ENCODE measurements at regions not wholly inside any gene's neighbourhood (a gene's known extent, or its start where the extent isn't known, plus 50 kb on each side); places are given as distances from the start of the nearest gene placed in this dataset.

DNA sequence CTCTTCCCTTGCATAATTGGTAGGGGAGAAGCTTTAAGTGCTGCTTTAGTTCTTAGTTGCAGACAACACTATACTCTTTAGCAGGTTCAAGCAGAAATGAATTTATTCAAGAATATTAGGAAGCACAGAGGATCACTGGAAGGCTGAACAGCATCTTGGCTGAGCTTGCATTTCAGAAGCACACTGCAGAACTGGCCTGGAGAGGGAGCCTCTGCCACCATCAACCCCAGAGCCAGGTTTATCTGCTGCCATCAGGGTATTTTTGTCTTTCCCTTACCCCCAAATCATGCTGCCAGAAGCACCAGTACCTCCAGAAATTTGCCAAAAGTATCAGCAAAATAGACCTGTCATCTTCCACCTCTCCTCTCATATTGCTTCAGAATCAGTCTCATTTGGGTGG lies 440.7 kb downstream of the DMAC1 start:
- no peak for DNase-seq (ENCODE audit: low read depth in 2 of 3, low spot score in 2 of 3)

DNA sequence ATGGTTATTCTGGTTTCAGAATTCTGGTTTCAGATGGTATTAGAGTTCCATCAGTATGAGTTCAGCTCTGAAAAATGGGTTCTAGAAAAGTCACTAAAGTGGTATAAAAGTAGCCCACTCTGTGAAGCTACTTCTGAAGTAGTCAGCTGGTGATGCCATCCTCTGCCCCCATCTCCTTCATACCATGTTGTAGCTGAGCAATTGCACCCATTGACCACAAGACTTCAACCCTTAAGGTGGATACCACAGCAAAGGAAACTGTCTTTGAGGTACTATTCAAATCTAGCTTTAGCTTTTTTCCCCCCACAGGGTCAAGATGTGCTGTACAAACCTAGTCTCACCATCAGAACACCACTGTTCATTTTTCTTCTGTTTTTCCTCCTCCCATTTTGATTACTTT lies 444.9 kb downstream of the DMAC1 start:
- DNase-seq (ENCODE audit: low read depth in 2 of 3, low spot score in 2 of 3): no peak

DNA sequence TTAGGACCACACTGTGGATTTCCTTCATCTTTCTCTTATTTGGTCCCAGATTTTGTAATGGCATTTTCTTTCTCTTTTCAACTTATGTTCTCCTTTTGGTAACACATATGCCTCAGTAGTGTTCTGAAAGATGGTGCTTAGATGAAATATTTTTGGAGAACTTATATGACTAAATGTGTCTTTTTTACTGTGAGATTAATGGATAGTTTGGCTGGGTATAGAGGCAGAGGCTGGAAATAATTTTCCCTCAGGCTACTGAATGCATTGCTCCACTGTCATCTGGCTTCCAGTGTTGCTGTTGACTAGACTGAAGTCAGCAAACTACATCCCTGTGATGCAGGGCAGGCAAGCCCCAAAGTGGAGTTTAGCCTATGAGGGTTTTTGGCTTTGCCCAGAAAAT lies 450.9 kb downstream of the DMAC1 start:
- no peak for DNase-seq (ENCODE audit: low read depth in 2 of 3, low spot score in 2 of 3)

DNA sequence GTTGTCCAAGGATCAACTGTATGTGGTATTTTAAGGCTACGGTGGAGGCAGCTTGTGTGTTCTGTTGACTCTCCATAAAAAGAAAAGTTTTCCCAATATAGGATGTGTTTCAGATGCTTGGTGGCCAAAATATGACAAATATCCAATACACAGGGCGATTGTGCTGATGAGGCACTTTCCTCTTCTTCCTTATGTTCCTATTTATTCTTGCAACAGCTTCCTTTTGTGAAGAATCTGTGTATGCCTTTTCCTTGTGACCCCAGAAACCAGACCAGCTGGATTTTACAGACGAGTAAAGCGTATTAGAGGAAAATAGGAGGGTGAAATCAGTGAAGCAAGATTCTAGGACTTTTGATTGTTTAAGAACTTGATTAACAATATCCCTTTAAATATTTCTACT lies 452.0 kb downstream of the DMAC1 start:
- DNase-seq (ENCODE audit: low read depth in 2 of 3, low spot score in 2 of 3): no peak

DNA sequence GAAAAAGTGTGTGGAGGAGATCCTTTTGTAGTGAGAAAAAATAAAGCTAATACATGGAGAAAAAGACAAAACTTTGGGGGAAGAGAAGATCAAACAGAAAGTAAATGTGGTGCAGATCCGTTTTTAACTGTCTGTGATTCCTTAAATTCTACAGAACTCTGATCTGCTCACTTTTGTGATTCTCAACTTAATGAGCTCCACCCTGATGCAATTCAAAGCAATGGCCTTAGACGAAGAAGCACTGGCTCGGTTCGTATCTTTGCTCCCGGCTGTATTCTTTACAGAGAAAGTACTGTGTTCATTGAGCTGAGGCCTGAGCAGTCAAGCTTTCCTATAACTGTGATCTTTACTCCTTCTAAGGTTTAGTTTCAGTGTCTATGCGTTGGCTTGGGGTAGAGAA lies 453.4 kb downstream of the DMAC1 start:
- no peak for DNase-seq (ENCODE audit: low read depth in 2 of 3, low spot score in 2 of 3)

DNA sequence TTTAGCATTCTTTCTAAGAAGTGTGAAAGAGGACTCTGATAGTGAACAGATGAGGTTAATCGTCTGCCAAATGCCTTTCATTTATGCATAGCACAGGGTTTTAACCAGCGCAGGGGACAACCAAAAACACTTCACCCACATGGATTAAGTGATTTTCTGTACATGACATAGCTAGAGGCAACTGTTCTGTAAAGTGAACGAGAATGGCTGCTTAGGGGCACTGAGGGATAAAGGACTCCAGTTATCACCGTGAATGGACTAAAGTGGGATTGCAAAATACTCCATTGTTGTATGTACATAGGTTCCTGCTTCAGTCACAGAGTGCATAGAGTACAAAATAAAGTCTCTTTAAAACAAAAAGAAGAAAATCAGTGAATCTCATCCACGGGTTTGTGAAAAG lies 456.8 kb downstream of the DMAC1 start:
- no peak for DNase-seq (ENCODE audit: low read depth in 2 of 3, low spot score in 2 of 3)

DNA sequence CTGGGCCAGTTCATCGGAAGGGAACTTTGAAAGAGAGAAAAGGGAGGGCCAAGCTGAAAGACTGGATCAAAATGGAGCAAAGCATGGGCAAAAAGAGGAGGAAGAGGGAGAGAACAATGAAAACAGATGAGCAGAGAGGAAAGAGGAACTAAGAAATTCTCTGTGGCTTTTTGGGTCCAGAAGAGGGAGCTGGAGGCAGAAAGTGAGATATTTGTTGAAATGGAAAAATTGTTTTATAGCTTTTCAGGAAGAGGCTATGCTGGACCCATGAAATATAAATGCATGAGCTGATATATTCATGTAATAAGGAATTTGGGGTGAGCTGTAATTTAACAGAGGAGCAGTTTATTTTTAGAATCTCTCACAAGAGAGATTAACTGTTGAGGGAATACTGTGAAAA lies 457.3 kb downstream of the DMAC1 start:
- no peak for DNase-seq (ENCODE audit: low read depth in 2 of 3, low spot score in 2 of 3)

DNA sequence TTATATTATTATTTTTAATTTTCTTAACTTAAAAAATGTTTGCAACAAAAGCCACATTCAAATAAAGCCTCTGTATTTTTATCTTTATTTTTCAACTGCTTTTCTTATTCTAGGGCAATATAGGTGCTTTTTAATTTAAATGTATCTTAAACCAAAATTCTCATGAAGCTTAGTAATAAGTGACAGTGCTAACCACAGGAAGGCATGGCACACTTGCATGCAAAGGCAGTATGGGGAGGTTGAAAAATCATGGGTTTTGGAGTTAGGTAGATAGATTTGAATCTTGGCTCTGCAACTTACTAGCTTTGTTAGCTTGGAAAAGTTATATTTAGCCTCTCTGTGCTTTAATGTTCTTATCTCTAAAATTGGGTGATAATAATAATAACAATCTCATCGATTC lies 458.0 kb downstream of the DMAC1 start:
- no peak for DNase-seq (ENCODE audit: low read depth in 2 of 3, low spot score in 2 of 3)

DNA sequence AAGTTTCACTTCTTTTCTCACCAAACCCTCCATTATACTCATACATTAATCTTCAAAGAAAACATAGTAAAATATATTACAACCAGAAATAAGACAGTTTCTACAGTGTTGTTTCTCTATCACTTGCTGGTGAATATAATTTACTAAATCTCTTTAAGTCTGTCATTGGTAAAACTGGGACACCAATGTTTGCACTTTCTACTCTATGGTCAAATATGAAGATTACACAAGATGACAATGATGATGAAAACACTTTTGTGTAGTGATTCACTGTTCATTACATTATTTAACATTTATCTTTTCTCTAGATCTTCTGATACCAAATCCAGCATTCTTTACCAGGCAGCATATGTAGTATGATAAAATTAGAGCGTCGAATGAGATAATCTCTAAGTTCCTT lies 459.1 kb downstream of the DMAC1 start:
- DNase-seq (ENCODE audit: low read depth in 2 of 3, low spot score in 2 of 3): no peak

DNA sequence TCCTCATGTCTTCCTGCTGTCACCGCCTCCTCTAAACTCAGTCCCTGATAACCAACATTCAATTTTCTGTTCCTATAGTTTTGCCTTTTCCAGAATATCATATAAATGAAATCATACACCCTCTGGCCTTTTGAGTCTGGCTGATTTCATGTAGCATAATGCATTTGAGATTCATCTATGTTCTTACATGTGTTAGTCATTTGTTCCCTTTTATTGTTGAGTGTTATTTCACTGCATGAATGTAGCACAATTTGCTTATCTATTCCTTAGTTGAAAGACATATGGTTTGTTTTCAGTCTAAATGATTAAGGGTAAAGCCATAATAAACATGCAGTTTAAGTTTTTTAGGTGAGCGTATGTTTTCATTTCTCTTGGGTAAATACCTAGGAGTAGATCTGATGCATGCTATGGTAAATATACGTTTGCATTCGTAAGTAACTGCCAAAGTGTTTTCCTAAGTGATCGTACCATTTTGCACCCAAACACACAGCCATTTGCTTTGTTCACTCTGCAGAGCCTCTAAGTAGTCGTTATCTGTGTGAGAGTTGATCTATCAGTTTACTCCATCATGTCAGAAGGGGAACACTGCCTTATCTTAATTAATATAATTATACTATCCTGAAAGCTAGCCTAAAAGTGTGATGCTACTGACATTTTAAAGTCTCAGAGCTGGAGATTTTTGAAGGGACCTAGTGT lies 460.8 kb downstream of the DMAC1 start:
- DNase-seq (ENCODE audit: low read depth in 2 of 3, low spot score in 2 of 3): no peak

DNA sequence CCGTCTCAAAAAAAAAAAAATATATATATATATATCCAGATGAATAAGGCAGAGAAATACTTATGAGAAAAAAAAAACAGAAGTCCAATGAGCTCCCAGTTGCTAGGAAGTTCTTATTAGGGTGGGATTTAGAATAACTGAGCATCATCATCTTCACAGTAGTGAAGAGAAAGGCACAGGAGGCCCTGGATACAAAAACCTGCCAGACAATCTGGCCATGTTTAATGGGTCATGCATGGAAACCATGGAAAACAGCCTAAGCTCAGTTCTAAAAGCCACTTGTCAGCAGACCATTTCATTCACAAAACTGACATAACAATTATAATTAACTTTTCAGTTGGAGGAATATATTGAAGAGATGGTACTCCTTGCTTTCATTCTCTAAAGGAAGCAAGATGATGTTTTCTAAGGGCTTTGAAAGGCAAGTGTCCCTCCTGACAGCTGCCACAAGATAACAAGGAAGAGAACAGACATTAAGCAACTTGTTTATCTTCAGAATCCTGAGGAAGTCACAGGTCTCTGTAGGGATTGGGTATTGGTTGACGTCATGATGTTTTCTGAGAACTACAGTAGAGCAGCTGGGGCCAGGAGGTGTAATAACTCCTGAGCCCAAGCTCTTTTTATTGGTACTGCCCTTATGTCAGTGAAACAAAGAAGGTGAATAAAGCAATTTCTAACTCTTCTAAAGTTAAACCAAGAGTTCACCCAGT lies 463.1 kb downstream of the DMAC1 start:
- no peak for DNase-seq (ENCODE audit: low read depth in 2 of 3, low spot score in 2 of 3)

DNA sequence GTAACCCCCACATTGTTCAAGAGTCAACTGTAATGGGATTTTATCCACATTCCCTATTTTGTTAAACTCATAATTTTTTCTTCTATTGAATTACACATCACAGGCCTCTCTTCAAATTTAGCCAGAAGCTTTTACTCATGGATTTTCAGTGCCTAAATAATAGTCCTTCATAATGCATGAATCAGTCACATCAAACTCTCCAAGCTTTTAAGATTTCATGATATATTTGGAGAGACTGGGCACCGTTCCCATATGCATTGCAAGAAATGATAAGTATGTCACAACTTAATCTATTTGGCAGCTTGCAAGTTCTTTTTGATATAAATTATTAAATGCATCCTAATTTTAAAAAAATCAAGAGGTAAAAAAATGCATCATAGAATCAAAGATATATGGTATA lies 465.9 kb downstream of the DMAC1 start:
- no peak for DNase-seq (ENCODE audit: low read depth in 2 of 3, low spot score in 2 of 3)

DNA sequence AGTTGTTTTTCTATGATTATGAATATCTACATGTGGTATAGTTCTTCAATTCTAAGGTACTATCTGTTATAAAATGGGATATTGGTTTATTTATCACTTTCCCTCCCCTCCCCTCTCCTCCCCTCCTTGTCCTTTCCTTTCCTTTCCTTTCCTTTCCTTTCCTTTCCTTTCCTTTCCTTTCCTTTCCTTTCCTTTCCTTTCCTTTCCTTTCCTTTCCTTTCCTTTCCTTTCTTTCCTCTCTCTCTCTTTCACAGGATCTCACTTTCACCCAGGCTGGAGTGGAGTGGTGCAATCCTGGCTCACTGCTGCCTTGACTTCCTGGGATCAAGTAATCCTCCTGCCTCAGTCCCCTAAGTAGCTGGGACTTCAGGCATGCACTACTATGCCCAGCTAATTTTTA lies 466.8 kb downstream of the DMAC1 start:
- no peak for DNase-seq (ENCODE audit: low read depth in 2 of 3, low spot score in 2 of 3)

DNA sequence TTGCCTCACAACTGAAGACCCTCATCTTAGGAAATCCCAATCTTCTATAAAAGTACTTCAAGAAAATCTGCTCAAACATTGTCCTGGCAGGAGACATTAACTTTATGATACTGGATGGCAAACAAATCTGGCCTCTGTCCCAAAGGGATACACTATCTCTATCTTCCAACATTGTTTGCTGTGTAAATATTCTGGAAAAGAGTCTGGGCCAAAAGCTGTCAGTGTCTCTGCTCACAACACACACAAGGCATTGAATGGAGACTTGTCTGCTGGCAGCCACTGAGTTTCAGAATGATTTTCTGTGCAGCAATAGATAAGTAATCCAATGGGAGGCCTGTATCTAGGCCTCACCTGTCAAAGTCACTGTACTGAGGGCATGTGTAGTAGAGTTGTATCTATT lies 471.1 kb downstream of the DMAC1 start:
- DNase-seq (ENCODE audit: low read depth in 2 of 3, low spot score in 2 of 3): no peak

DNA sequence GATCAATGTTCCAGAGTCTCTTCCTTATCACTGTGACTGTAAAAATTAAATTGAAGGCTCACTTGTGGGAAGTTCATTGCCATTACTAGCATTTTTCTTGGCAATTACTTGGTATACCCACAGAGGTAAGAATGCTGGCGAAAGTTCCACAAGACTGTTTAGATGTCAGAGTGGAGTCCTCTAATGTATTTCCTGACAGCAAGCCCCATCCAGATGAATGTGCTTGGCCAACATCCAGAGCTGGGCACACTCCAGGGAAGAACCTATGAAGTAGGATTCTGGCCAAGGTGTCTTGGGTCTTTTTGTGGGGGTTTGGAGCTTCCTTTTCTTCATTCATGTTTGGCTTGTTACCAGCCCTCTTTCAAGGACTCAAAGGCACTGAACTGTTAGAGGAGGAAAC lies 473.6 kb downstream of the DMAC1 start:
- DNase-seq (ENCODE audit: low read depth in 2 of 3, low spot score in 2 of 3): no peak

DNA sequence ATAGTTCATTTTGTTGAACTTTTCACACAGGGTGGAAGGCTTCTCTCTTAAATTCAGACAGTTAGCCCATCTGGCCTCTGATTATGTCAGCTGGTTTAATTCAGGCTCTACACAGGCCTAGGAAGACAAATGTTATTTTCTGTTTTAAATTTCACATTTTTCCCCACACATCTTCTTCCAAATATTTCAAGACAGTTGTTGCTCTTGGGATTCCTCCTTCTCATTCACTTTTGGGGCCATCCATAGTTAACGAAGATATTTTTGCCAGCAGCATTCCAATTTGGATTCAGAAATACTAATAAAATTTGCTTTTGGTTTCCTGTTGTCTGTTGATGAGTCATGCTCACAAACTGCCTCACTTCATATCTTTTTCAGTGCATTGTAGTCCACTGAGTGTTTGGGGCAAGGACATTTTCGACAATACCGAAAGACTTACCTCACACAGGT lies 475.4 kb downstream of the DMAC1 start:
- no peak for DNase-seq (ENCODE audit: low read depth in 2 of 3, low spot score in 2 of 3)

DNA sequence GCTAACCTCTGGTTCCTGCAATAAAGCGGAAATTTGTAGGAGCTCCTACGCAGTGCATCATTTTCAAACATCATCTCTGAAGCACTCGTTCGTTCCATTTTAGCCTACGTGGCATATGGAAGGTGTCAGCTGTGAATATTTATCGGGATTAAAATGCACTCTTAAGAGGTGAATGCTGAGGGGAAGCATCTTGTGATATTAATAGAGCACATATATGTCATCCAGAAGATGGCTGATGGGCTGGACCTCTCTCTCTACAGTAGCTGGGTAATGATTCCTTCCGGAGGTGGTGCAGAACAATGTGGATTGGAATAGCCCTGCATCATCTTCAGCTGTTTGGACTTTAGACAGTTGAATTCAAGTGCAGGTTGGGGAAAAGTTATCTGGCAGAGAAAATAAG lies 478.7 kb downstream of the DMAC1 start:
- DNase-seq (ENCODE audit: low read depth in 2 of 3, low spot score in 2 of 3): no peak

DNA sequence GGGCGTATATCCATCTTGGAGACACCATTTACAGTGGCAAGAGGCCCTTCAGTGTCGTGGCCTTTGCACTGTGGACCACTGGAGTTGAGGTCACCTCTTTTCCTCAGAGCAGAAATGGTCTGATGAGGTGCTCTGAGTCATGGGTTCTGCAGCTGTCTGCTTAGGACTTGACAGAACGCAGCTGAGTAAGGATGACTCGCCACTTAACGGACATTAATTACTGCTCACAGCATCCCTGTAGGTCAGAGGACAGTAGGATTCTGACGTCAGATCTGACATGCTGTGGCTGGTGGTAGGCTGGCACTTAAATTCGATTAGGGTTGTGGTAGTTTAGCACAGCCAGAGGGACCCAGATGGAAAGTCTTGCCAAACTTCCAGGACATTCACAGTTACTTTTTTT lies 479.4 kb downstream of the DMAC1 start:
- DNase-seq (ENCODE audit: low read depth in 2 of 3, low spot score in 2 of 3): no peak

DNA sequence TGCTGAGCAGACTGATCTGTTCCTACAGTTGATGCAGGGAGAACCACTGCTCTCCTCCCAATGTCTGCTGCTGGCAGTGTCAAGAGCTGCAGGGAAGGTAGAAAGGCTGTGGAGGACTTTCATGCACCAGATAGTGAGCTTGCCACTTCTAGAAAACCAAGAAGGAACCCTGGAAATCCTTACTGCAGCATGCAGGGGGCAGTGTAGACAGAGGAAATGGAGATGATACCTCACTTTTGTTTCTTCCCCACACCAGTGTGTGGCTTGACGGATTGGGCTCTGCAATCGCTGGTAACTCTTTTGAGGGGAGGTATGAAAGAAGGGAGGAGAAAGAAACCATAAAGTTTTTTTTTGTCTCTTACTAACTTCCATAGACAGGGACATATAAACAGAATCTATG lies 480.7 kb downstream of the DMAC1 start:
- no peak for DNase-seq (ENCODE audit: low read depth in 2 of 3, low spot score in 2 of 3)

DNA sequence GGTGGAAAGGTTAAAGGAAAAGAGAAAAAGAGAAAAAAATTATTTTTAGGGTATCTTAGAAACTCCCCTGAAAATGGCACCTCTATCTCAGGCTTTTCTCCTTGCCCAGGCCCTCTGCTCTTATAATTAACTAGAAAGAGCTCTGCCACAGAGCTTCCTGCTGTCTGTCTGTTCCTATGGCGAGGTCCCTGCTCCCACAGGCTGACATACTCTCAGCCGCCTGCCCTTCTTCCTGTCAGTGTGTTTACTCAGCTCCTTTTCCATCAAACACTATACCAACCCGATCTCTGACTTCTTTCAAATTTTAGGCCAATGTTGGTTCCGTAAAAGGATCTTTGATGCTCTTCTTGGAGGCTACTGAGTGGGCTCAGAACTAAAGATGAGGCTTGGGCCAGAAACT lies 482.6 kb downstream of the DMAC1 start:
- DNase-seq (ENCODE audit: low read depth in 2 of 3, low spot score in 2 of 3): no peak

DNA sequence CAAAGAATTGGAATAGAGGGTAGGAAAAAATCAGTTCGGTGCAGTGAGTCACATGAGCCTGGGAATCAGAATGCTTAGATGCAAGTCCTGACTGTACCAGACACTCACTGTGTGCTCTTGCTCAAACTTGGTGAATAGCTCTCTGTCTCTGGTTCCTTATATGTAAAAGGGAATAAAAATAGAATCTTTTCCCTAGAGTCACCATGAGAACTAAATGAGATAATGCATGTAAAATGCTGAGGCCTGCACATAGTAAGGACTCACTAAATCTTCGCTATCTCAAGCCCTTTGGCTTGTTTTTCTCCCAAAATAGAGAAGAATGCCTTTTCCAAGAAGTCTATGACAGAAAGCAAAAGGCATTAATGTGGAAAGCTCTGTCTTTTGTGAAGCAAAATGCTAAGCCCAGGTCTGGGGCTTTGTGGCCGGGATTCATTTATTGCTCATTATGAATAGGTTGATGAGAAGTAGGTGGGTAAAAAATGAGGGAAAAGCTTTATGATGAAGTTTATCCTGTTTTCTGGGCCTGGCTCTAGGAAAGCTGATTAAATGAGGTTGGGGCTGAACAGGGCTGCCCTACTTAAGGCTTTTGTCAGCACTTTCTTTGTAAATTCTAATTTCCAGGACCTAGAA lies 483.3 kb downstream of the DMAC1 start:
- DNase-seq (ENCODE audit: low read depth in 2 of 3, low spot score in 2 of 3): no peak

DNA sequence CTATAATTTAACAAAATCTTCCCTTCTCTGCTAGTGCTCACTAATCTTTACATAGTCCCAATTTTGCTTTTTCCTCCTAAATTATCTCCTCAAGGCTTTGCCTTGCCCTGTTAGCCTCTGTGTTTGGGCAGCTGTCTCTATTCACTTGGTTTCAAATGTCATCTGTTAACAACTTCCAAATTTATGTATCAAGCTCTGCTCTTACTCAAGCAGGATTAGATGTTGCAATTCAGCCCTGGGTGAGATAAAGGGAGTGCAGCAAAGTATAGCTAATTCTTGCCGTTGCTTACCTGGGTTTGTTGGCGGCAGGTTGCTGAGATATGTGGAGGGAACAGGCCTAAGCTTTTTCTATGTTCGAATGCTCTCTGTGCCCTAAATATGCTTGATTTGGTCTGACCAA lies 483.8 kb downstream of the DMAC1 start:
- DNase-seq (ENCODE audit: low read depth in 2 of 3, low spot score in 2 of 3): no peak

DNA sequence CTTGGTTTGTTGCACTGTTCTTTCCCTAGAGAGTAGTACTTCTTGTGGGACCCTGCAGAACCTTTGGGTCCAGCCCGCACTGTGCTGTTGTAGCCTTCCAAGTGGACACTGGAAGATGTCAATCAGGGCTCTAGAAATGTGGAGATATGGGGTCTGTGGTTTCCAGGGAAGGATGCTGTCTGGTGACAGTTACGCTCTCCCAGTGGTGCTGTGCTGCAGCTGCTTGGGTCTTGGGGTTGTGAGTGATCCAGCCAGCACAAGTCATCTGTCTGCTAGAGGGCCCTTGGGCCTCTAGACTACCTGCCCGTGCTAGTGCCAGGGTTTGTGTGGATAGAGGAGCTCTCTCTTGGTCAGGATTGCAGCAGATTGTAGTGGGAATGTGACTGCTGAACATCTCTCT lies 484.5 kb downstream of the DMAC1 start:
- DNase-seq (ENCODE audit: low read depth in 2 of 3, low spot score in 2 of 3): no peak

Measured in activated CD8-positive, alpha-beta memory T cell treated with anti-CD3 and anti-CD28 coated beads for 48 hours (primary cell).